GM12865 (cell line): ENCODE measurements at regions not wholly inside any gene's neighbourhood (a gene's known extent, or its start where the extent isn't known, plus 50 kb on each side); places are given as distances from the start of the nearest gene placed in this dataset.

ENCODE experiments used
- DNase-seq: peaks from one replicate; pipeline ENCODE4 v3.0.0; 2010; ENCODE audit warnings: low read depth
- H3K4me3 ChIP-seq: 2 replicates; pipeline ENCODE4 v1.5.1; 2011; ENCODE audit warnings: mild to moderate bottlenecking, low read depth, low read length, control low read depth
- CTCF ChIP-seq: IDR thresholded peaks from 2 replicates; pipeline ENCODE4 v1.5.1; 2011; ENCODE audit warnings: low read length, control low read depth, low read depth, inconsistent platforms; ENCODE audit not compliant: insufficient read depth; ENCODE audit errors: missing control alignments

DNA sequence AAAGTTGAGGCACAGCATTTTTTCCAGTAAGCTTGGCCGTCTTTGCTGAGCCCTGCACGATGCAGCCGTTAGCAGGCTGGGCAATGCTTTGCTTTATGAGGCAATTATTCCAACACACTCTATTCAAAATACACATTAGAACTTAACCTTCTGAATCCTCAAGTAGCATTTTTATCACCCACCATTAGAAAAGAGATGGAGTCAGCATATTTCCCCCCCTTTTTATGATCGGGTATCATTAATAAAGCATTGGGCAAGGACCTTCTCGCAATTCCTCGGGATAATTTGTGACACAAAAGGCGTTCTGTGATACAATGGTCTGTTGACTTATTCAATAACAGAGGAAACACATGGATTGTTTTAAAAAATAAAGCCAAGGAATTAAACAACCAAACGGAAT lies 374.5 kb upstream of the RBFOX1 start:
- DNase-seq: no peak
- no peak for TF ChIP-seq CTCF
- H3K4me3 ChIP-seq: no peak overlapping the region

- no peak overlapping the region for H3K4me3 ChIP-seq
- no peak for DNase-seq
- TF ChIP-seq CTCF: no peak
Measured at GRCh38 chr16:6957681-6958080, 375.0 kb upstream of the RBFOX1 start.

GRCh38 chr16:6956511-6956910 lies 376.1 kb upstream of the RBFOX1 start:
- H3K4me3 ChIP-seq: no peak overlapping the region
- no peak for TF ChIP-seq CTCF
- DNase-seq: no peak

GRCh38 chr16:6955303-6955702 lies 377.3 kb upstream of the RBFOX1 start:
- H3K4me3 ChIP-seq: no peak overlapping the region
- no peak for DNase-seq
- TF ChIP-seq CTCF: no peak

GRCh38 chr16:6949240-6949639 lies 383.4 kb upstream of the RBFOX1 start:
- no peak for DNase-seq
- TF ChIP-seq CTCF: no peak
- no peak overlapping the region for H3K4me3 ChIP-seq

GRCh38 chr16:6947291-6947690 lies 385.4 kb upstream of the RBFOX1 start:
- no peak for DNase-seq
- TF ChIP-seq CTCF: no peak
- no peak overlapping the region for H3K4me3 ChIP-seq

DNA sequence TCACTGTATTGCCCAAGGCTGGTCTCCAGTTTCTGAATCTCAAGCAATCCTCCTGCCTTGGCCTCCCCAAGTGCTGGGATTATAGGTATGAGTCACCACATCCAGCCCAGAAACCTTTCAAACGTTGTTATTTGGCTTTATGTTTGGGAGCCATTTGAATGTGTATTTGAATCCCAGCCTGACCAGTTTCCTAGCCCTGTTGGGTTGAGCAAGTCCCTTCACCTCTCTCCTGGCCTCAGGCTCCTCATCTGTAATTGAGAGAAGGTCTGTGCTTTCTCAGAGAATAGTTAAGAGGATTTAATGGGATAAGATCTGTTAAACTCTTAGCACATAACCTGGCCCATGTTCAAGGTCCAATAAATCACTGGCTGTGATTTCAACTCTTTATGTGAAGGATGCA lies 385.8 kb upstream of the RBFOX1 start:
- no peak for TF ChIP-seq CTCF
- no peak overlapping the region for H3K4me3 ChIP-seq

More for the DNA sequence above, 385.8 kb upstream of the RBFOX1 start:
- no peak for DNase-seq
